ENCODE measurements at regions not wholly inside any gene's neighbourhood (a gene's known extent, or its start where the extent isn't known, plus 50 kb on each side); places are given as distances from the start of the nearest gene placed in this dataset.

DNA sequence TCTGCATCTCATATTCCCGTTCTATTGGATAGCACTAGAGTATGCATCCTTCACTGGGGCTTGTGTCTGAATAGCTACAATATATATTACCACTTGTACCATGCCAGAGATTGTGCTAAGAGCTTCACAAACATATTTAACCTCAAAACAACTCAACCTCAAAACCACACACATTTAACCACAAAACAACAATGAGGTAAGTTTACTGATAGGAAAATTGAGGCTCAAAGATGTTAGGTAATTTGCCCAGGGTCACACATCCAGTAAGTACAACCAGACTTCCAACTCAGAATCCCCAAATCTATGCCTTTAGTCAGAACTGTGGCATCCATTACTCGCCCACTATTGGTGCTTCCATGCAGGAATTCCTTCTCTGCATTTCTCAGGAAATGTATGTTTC lies 220.0 kb downstream of the FAM43A start:
- Mint-ChIP-seq H3K4me3 (ENCODE audit: unreplicated experiment) (no peak overlapping the region), H3K27ac (ENCODE audit: unreplicated experiment) (no peak overlapping the region), H3K36me3 (ENCODE audit: low read depth, unreplicated experiment) (no peaks in the 10 kb centered on the region), H3K4me1 (ENCODE audit: unreplicated experiment) (no peaks in the 10 kb centered on the region), H3K9me3 (ENCODE audit: unreplicated experiment) (peaks cover 4% of the 10 kb centered on the region), H3K27me3 (ENCODE audit: unreplicated experiment) (no peaks in the 10 kb centered on the region)
- TF ChIP-seq, protein P1, sequence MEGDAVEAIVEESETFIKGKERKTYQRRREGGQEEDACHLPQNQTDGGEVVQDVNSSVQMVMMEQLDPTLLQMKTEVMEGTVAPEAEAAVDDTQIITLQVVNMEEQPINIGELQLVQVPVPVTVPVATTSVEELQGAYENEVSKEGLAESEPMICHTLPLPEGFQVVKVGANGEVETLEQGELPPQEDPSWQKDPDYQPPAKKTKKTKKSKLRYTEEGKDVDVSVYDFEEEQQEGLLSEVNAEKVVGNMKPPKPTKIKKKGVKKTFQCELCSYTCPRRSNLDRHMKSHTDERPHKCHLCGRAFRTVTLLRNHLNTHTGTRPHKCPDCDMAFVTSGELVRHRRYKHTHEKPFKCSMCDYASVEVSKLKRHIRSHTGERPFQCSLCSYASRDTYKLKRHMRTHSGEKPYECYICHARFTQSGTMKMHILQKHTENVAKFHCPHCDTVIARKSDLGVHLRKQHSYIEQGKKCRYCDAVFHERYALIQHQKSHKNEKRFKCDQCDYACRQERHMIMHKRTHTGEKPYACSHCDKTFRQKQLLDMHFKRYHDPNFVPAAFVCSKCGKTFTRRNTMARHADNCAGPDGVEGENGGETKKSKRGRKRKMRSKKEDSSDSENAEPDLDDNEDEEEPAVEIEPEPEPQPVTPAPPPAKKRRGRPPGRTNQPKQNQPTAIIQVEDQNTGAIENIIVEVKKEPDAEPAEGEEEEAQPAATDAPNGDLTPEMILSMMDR (IDR thresholded peaks at IDR 0.05; ENCODE audit: unreplicated experiment), result no peak
- DNase-seq (ENCODE audit: low spot score), result no peak

- H3K27me3 Mint-ChIP-seq (ENCODE audit: unreplicated experiment), result no peaks in the 10 kb centered on the region
- no peaks in the 10 kb centered on the region for H3K4me1 Mint-ChIP-seq (ENCODE audit: unreplicated experiment)
- H3K36me3 Mint-ChIP-seq (ENCODE audit: low read depth, unreplicated experiment), result no peaks in the 10 kb centered on the region
- no peak overlapping the region for H3K4me3 Mint-ChIP-seq (ENCODE audit: unreplicated experiment)
- no peak overlapping the region for H3K27ac Mint-ChIP-seq (ENCODE audit: unreplicated experiment)
- TF ChIP-seq, protein P1 (IDR thresholded peaks at IDR 0.05; ENCODE audit: unreplicated experiment), result no peak
- H3K9me3 Mint-ChIP-seq (ENCODE audit: unreplicated experiment), result peaks cover 4% of the 10 kb centered on the region
- DNase-seq (ENCODE audit: low spot score), result no peak
These were observed 220.5 kb downstream of the FAM43A start for GRCh38 chr3:194906229-194906629.

DNA sequence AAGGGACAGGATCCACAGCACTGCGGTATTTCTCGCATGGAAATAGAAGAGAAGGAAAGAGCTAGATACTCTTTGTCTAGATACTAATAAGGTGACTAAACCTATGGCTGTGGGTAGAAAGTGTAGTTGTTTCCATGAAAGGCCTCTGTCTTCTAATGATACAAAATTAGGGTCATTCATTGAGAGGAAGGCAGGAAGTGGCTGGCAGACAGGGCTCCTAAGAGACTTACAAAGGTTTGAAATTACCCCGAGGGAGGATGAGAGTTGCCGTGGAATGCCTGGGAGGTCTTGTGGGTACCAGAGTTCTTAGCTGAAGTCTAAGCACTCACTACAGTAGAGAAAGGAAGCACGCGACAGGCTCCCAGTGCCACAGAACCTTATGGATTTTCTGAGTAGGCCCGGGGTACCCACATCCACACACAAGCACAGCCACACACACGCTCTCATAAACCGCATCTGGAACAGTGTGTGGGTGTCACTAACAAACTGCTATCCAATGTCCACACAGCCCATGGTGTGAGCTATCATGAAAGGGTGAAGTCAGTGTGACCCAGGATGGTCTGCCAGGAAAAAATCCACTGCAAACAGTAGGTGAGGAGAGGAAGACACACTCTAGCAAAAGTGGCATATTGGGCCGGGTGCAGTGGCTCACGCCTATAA lies 221.4 kb downstream of the FAM43A start:
- Mint-ChIP-seq H3K4me3 (ENCODE audit: unreplicated experiment) (no peak overlapping the region), H3K27me3 (ENCODE audit: unreplicated experiment) (no peaks in the 10 kb centered on the region), H3K9me3 (ENCODE audit: unreplicated experiment) (peaks cover 4% of the 10 kb centered on the region), H3K27ac (ENCODE audit: unreplicated experiment) (no peak overlapping the region), H3K36me3 (ENCODE audit: low read depth, unreplicated experiment) (no peaks in the 10 kb centered on the region), H3K4me1 (ENCODE audit: unreplicated experiment) (no peaks in the 10 kb centered on the region)
- no peak for DNase-seq (ENCODE audit: low spot score)
- TF ChIP-seq, protein P1 (IDR thresholded peaks at IDR 0.05; ENCODE audit: unreplicated experiment), result no peak

DNA sequence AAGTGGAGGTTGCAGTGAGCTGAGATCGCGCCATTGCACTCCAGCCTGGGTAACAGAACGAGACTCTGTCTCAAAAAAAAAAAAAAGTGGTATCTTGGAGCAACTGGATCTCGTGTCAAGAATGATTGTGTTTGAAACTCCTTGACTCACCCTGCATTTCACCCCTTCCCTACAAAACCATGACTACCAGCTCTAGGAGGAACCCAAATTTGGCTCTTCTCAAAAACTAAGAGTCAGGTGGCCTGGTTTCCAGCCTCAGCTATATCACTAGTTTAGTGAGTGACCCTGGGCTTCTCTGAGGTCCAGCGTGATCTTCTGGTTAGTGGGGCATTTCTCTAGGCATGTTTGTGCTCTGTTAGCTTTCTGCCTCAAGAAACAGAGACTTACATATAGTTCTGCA lies 222.1 kb downstream of the FAM43A start:
- H3K36me3 Mint-ChIP-seq (ENCODE audit: low read depth, unreplicated experiment), result no peaks in the 10 kb centered on the region
- no peak overlapping the region for H3K27ac Mint-ChIP-seq (ENCODE audit: unreplicated experiment)

GRCh38 chr3:194908496-194908895 lies 222.8 kb downstream of the FAM43A start:
- no peak for DNase-seq (ENCODE audit: low spot score)
- TF ChIP-seq, protein P1 (IDR thresholded peaks at IDR 0.05; ENCODE audit: unreplicated experiment), result no peak
- H3K9me3 Mint-ChIP-seq (ENCODE audit: unreplicated experiment), result peaks cover 2% of the 10 kb centered on the region
- no peak overlapping the region for H3K27ac Mint-ChIP-seq (ENCODE audit: unreplicated experiment)
- H3K4me1 Mint-ChIP-seq (ENCODE audit: unreplicated experiment), result no peaks in the 10 kb centered on the region
- no peaks in the 10 kb centered on the region for H3K36me3 Mint-ChIP-seq (ENCODE audit: low read depth, unreplicated experiment)
- no peaks in the 10 kb centered on the region for H3K27me3 Mint-ChIP-seq (ENCODE audit: unreplicated experiment)
- no peak overlapping the region for H3K4me3 Mint-ChIP-seq (ENCODE audit: unreplicated experiment)

More for the DNA sequence above, 222.1 kb downstream of the FAM43A start:
- H3K4me3 Mint-ChIP-seq (ENCODE audit: unreplicated experiment), result no peak overlapping the region
- H3K9me3 Mint-ChIP-seq (ENCODE audit: unreplicated experiment), result peaks cover 4% of the 10 kb centered on the region
- H3K4me1 Mint-ChIP-seq (ENCODE audit: unreplicated experiment), result no peaks in the 10 kb centered on the region
- TF ChIP-seq, protein P1 (IDR thresholded peaks at IDR 0.05; ENCODE audit: unreplicated experiment), result no peak
- H3K27me3 Mint-ChIP-seq (ENCODE audit: unreplicated experiment), result no peaks in the 10 kb centered on the region
- no peak for DNase-seq (ENCODE audit: low spot score)

Data from endothelial cell (in vitro differentiated cells).